GM12878 (cell line): ENCODE measurements at regions not wholly inside any gene's neighbourhood (a gene's known extent, or its start where the extent isn't known, plus 50 kb on each side); places are given as distances from the start of the nearest gene placed in this dataset.

Source experiments
- ATAC-seq: fragments of 200-7000 bp; cut with Tn5 transposase; 3 replicates; pipeline ENCODE4 v1.9.1; 2020; ENCODE audit warnings: mild to moderate bottlenecking, moderate library complexity
- BruUV-seq: library from RNA; stranded (reverse); fragments of 400-500 nt; replicated peaks from 2 replicates; lab custom pipeline; 2021; lab: Mats Ljungman, UMichigan
- CTCF ChIA-PET: fragments of 300-600 bp; sonication (Branson Sonifier 250); formaldehyde crosslinking; extraction: SDS; loops from one replicate; lab custom pipeline; 2021; ENCODE audit warnings: inconsistent platforms; lab: Yijun Ruan, JAX
- POLR2A ChIA-PET: fragments of 350-600 bp; formaldehyde crosslinking; extraction: SDS; loops from one replicate; lab custom pipeline; 2021; ENCODE audit warnings: inconsistent platforms; lab: Charles Lee
- RAD21 ChIA-PET: fragments of 300-600 bp; sonication (Branson Sonifier 250); formaldehyde crosslinking; loops from one replicate; lab custom pipeline; 2023; ENCODE audit warnings: antibody characterized with exemption; ENCODE audit not compliant: unreplicated experiment; lab: Charles Lee
- SMC1A ChIA-PET: fragments of 300-600 bp; sonication (Branson Sonifier 250); formaldehyde crosslinking; loops from one replicate; lab custom pipeline; 2023; ENCODE audit not compliant: unreplicated experiment, uncharacterized antibody; lab: Charles Lee
- DNase-seq: peaks from one replicate; pipeline ENCODE4 v3.0.0-alpha.2; 2011; ENCODE audit warnings: low read depth, low spot score
- FAIRE-seq: peaks from 3 replicates; lab custom pipeline; 2011; peaks lifted over from hg19 to GRCh38; lab: Jason Lieb, UNC
- H2AFZ ChIP-seq: 2 replicates; pipeline ENCODE4 v1.6.0; 2011; ENCODE audit warnings: low read depth, low read length, control low read depth; ENCODE audit not compliant: control insufficient read depth
- H3K27ac ChIP-seq: 2 replicates; pipeline ENCODE4 v1.5.1; 2011; ENCODE audit warnings: control low read depth; ENCODE audit not compliant: control insufficient read depth, insufficient read depth
- H3K27me3 ChIP-seq, 2 experiments: replicated peaks in 1 of 2; 2 replicates each; pipeline versions ENCODE4 v1.6.0 to v1.6.1; 2011; ENCODE audit warnings: low read length in 1 of 2; ENCODE audit not compliant: control insufficient read depth in 2 of 2, insufficient read depth in 2 of 2
- H3K36me3 ChIP-seq, 2 experiments: 2 replicates each; pipeline ENCODE4 v1.5.1; 2011; ENCODE audit warnings: low read length in 1 of 2; ENCODE audit not compliant: control insufficient read depth in 2 of 2, insufficient read depth in 2 of 2
- H3K4me1 ChIP-seq: 2 replicates; pipeline ENCODE4 v1.6.1; 2011; ENCODE audit warnings: mild to moderate bottlenecking, low read length, moderate library complexity, mixed read lengths; ENCODE audit not compliant: control insufficient read depth, insufficient read depth
- H3K4me2 ChIP-seq: 2 replicates; pipeline ENCODE4 v1.6.0; 2011; ENCODE audit warnings: control low read depth; ENCODE audit not compliant: control insufficient read depth, insufficient read depth
- H3K4me3 ChIP-seq: fragments of 200-600 bp; sonication (generic); 2 replicates; pipeline ENCODE4 v1.5.1; 2016
- H3K79me2 ChIP-seq: 2 replicates; pipeline ENCODE4 v1.6.0; 2011; ENCODE audit warnings: low read length; ENCODE audit not compliant: control insufficient read depth, insufficient read depth
- H3K9ac ChIP-seq: 2 replicates; pipeline ENCODE4 v1.8.0; 2011; ENCODE audit warnings: low read length, control low read depth, mixed read lengths; ENCODE audit not compliant: control insufficient read depth, insufficient read depth
- H3K9me3 ChIP-seq: replicated peaks from 3 replicates; pipeline ENCODE4 v1.5.1; 2011; ENCODE audit warnings: mild to moderate bottlenecking, low read length; ENCODE audit not compliant: control insufficient read depth, insufficient read depth
- H4K20me1 ChIP-seq: 2 replicates; pipeline ENCODE4 v1.6.0; 2011; ENCODE audit not compliant: control insufficient read depth, insufficient read depth
- FOXK2 ChIP-seq: fragments of 450-650 bp; IDR thresholded peaks from 2 replicates; pipeline ENCODE4 v1.6.1; 2017; ENCODE audit warnings: mild to moderate bottlenecking, moderate library complexity
- KLF5 ChIP-seq: fragments of 450-650 bp; IDR thresholded peaks from 2 replicates; pipeline ENCODE4 v1.6.1; 2014; ENCODE audit warnings: mild to moderate bottlenecking; ENCODE audit not compliant: partially characterized antibody
- MEF2A ChIP-seq: IDR thresholded peaks from 2 replicates; pipeline ENCODE4 v1.6.1; 2011; ENCODE audit warnings: low read depth, mild to moderate bottlenecking, low read length, moderate library complexity; ENCODE audit not compliant: insufficient read depth
- PML ChIP-seq: IDR thresholded peaks from 2 replicates; pipeline ENCODE4 v1.6.1; 2012; ENCODE audit warnings: low read length, inconsistent platforms
- SIX5 ChIP-seq: IDR thresholded peaks from 2 replicates; pipeline ENCODE4 v1.6.1; 2011; ENCODE audit warnings: mild to moderate bottlenecking, low read depth, low read length, moderate library complexity; ENCODE audit not compliant: severe bottlenecking
- WGBS: methylation state at CpG from one replicate; pipeline ENCODE4 v1.1.6; 2016; ENCODE audit warnings: low lambda C conversion rate; ENCODE audit not compliant: insufficient replicate concordance, insufficient coverage; ENCODE audit errors: missing lambda C conversion rate; 5-methylcytosine and 5-hydroxymethylcytosine counted together
- in situ Hi-C: fragments of 300-500 bp; cut with MboI; formaldehyde crosslinking; loops from 9 replicates; pipeline ENCODE4 v1.14.3; 2018; ENCODE audit warnings: mixed read lengths
- intact Hi-C: fragments of 100-400 bp; cut with micrococcal nuclease; formaldehyde crosslinking; loops from one replicate; pipeline ENCODE4 v1.14.2; 2022; ENCODE audit not compliant: unreplicated experiment
- TF ChIP-seq, protein P1 (sequence below): fragments of 450-650 bp; IDR thresholded peaks from 2 replicates; pipeline ENCODE4 v1.6.1; 2017; ENCODE audit warnings: mild to moderate bottlenecking, moderate library complexity
- TF ChIP-seq, protein P2 (sequence below): fragments of 450-650 bp; formaldehyde crosslinking; IDR thresholded peaks from 2 replicates; pipeline ENCODE4 v1.4.0; 2020; ENCODE audit warnings: mild to moderate bottlenecking, moderate library complexity
- TF ChIP-seq, protein P3 (sequence below): fragments of 450-650 bp; IDR thresholded peaks from 2 replicates; pipeline ENCODE4 v1.6.1; 2017; ENCODE audit warnings: mild to moderate bottlenecking

DNA sequence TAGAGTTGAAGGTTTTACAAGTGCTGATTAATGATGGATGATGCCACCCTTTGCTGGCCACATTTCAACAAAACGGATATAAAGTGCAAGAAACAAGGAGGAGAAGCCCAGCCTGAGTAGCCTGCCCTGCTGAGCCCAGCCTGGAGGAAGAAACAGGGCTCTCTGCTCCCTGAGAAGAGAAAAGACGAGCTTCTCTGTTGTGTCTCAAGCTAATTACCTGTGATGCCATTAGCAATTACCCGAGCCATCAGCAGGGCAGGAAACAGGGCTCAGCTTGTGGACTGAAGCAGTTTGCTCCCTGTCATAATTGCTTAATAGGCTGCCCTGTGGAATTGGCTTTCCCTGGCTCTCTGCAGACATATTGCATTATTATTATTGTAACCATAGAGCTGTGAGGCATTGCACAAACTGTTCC is 709.3 kb upstream of the AUTS2 start:
- no peaks in the 10 kb centered on the region for H3K9me3 ChIP-seq
- H3K27ac ChIP-seq, result no peak overlapping the region
- ChIA-PET RAD21 (no interaction called here), CTCF (interaction anchor here (0.6 kb wide), 1 partner anchor 38 kb away, joined by 3 read pairs; no protein-coding TSS in a partner anchor), SMC1A (interaction anchor here (1.0 kb wide), 1 partner anchor 9 kb away, joined by 3 read pairs; no protein-coding TSS in a partner anchor), POLR2A (no interaction called here)
- no peaks in the 10 kb centered on the region for H3K36me3 ChIP-seq
- in situ Hi-C loops (no loop called here), intact Hi-C loops (no loop called here)
- H4K20me1 ChIP-seq, result no peaks in the 10 kb centered on the region
- no peaks in the 10 kb centered on the region for H3K79me2 ChIP-seq
- BruUV-seq, result no TSS peak
- TF ChIP-seq MEF2A, result no peak
- TF ChIP-seq, protein P1, sequence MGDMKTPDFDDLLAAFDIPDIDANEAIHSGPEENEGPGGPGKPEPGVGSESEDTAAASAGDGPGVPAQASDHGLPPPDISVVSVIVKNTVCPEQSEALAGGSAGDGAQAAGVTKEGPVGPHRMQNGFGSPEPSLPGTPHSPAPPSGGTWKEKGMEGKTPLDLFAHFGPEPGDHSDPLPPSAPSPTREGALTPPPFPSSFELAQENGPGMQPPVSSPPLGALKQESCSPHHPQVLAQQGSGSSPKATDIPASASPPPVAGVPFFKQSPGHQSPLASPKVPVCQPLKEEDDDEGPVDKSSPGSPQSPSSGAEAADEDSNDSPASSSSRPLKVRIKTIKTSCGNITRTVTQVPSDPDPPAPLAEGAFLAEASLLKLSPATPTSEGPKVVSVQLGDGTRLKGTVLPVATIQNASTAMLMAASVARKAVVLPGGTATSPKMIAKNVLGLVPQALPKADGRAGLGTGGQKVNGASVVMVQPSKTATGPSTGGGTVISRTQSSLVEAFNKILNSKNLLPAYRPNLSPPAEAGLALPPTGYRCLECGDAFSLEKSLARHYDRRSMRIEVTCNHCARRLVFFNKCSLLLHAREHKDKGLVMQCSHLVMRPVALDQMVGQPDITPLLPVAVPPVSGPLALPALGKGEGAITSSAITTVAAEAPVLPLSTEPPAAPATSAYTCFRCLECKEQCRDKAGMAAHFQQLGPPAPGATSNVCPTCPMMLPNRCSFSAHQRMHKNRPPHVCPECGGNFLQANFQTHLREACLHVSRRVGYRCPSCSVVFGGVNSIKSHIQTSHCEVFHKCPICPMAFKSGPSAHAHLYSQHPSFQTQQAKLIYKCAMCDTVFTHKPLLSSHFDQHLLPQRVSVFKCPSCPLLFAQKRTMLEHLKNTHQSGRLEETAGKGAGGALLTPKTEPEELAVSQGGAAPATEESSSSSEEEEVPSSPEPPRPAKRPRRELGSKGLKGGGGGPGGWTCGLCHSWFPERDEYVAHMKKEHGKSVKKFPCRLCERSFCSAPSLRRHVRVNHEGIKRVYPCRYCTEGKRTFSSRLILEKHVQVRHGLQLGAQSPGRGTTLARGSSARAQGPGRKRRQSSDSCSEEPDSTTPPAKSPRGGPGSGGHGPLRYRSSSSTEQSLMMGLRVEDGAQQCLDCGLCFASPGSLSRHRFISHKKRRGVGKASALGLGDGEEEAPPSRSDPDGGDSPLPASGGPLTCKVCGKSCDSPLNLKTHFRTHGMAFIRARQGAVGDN, result no peak
- no peak overlapping the region for H3K4me3 ChIP-seq
- H2AFZ ChIP-seq, result no peak overlapping the region
- ATAC-seq (no peak), DNase-seq (no peak), FAIRE-seq (no peak)
- no peak overlapping the region for H3K9ac ChIP-seq
- 0% methylated on average over 3 of the region's 3 CpGs for WGBS
- no peak overlapping the region for H3K4me2 ChIP-seq
- H3K27me3 ChIP-seq, result no peaks in the 10 kb centered on the region
- no peaks in the 10 kb centered on the region for H3K4me1 ChIP-seq

DNA sequence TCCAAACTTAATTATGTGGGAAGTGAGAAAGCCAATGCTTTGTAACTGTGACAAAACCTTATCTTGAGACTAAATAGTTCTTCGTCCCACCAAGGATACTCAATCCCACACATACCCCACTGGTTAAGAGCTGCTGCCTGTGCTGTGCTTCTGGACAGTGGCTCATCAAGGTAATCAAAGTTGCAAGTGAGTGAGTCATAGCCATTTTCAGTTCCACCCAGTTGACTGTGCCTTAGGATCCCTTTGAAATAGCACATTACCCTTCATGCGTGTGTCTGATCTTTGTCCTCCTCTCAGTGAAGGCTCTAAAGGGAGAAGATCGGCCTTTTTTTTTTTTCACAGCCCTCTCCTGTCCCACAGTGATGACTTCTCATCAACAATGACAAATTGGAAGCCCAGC is 706.0 kb upstream of the AUTS2 start:
- Histone ChIP-seq H3K9ac (no peak overlapping the region), H2AFZ (no peak overlapping the region), H3K4me2 (no peak overlapping the region), H3K27ac (no peak overlapping the region), H3K4me1 (no peaks in the 10 kb centered on the region), H3K27me3 (no peaks in the 10 kb centered on the region), H3K79me2 (no peaks in the 10 kb centered on the region), H3K4me3 (no peak overlapping the region), H3K36me3 (no peaks in the 10 kb centered on the region), H3K9me3 (no peaks in the 10 kb centered on the region), H4K20me1 (no peaks in the 10 kb centered on the region)
- no peak for DNase-seq
- ChIA-PET SMC1A (interaction anchor here (0.7 kb wide), 1 partner anchor 249 kb away, joined by 3 read pairs; no protein-coding TSS in a partner anchor), CTCF (no interaction called here), POLR2A (no interaction called here), RAD21 (no interaction called here)
- ATAC-seq, result no peak
- no TSS peak for BruUV-seq
- no peak for FAIRE-seq
- in situ Hi-C loops, result no loop called here
- WGBS, result 28% methylated on average over 3 of the region's 3 CpGs
- intact Hi-C loops, result no loop called here
- TF ChIP-seq FOXK2 (no peak), SIX5 (no peak), PML (no peak), KLF5 (no peak)
- TF ChIP-seq, protein P2, sequence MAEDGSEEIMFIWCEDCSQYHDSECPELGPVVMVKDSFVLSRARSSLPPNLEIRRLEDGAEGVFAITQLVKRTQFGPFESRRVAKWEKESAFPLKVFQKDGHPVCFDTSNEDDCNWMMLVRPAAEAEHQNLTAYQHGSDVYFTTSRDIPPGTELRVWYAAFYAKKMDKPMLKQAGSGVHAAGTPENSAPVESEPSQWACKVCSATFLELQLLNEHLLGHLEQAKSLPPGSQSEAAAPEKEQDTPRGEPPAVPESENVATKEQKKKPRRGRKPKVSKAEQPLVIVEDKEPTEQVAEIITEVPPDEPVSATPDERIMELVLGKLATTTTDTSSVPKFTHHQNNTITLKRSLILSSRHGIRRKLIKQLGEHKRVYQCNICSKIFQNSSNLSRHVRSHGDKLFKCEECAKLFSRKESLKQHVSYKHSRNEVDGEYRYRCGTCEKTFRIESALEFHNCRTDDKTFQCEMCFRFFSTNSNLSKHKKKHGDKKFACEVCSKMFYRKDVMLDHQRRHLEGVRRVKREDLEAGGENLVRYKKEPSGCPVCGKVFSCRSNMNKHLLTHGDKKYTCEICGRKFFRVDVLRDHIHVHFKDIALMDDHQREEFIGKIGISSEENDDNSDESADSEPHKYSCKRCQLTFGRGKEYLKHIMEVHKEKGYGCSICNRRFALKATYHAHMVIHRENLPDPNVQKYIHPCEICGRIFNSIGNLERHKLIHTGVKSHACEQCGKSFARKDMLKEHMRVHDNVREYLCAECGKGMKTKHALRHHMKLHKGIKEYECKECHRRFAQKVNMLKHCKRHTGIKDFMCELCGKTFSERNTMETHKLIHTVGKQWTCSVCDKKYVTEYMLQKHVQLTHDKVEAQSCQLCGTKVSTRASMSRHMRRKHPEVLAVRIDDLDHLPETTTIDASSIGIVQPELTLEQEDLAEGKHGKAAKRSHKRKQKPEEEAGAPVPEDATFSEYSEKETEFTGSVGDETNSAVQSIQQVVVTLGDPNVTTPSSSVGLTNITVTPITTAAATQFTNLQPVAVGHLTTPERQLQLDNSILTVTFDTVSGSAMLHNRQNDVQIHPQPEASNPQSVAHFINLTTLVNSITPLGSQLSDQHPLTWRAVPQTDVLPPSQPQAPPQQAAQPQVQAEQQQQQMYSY (CRISPR knock-in tag), result no peak
- TF ChIP-seq, protein P3, sequence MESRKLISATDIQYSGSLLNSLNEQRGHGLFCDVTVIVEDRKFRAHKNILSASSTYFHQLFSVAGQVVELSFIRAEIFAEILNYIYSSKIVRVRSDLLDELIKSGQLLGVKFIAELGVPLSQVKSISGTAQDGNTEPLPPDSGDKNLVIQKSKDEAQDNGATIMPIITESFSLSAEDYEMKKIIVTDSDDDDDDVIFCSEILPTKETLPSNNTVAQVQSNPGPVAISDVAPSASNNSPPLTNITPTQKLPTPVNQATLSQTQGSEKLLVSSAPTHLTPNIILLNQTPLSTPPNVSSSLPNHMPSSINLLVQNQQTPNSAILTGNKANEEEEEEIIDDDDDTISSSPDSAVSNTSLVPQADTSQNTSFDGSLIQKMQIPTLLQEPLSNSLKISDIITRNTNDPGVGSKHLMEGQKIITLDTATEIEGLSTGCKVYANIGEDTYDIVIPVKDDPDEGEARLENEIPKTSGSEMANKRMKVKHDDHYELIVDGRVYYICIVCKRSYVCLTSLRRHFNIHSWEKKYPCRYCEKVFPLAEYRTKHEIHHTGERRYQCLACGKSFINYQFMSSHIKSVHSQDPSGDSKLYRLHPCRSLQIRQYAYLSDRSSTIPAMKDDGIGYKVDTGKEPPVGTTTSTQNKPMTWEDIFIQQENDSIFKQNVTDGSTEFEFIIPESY, result no peak
